Left lung (tissue), 4 donors: ENCODE measurements at regions not wholly inside any gene's neighbourhood (a gene's known extent, or its start where the extent isn't known, plus 50 kb on each side); places are given as distances from the start of the nearest gene placed in this dataset.
"Not testable (repeated sequence)": the region's sequence is repeated elsewhere in the genome, so short reads cannot be mapped to it uniquely, and the experiment has no call there.

Source experiments
- ATAC-seq: fragments of 200-7000 bp; cut with Tn5 transposase; one replicate; pipeline ENCODE4 v1.9.1; 2020; ENCODE audit warnings: moderate library complexity
- DNase-seq, 4 donors: peaks; one replicate each; pipeline ENCODE4 v3.0.0-alpha.2; 2013 to 2020
- H3K27ac ChIP-seq, 2 donors: fragments of 200-600 bp; sonication (generic) in 1 of 2; one replicate each; pipeline versions ENCODE4 v1.5.0 to v1.8.0; 2020 to 2021
- H3K27me3 ChIP-seq, 2 donors: fragments of 200-600 bp; sonication (generic) in 1 of 2; one replicate each; pipeline versions ENCODE4 v1.5.0 to v1.8.0; 2020 to 2021
- H3K36me3 ChIP-seq, 2 donors: fragments of 200-600 bp; sonication (generic) in 1 of 2; one replicate each; pipeline versions ENCODE4 v1.5.0 to v1.8.0; 2020 to 2021
- H3K4me1 ChIP-seq, 2 donors: fragments of 200-600 bp; one replicate each; pipeline ENCODE4 v1.8.0; 2021
- H3K4me3 ChIP-seq, 2 donors: fragments of 200-600 bp; sonication (generic) in 1 of 2; one replicate each; pipeline versions ENCODE4 v1.5.0 to v1.8.0; 2020 to 2021; ENCODE audit warnings: mild to moderate bottlenecking in 1 of 2
- H3K9me3 ChIP-seq, 2 donors: fragments of 200-600 bp; sonication (generic) in 1 of 2; one replicate each; pipeline versions ENCODE4 v1.5.0 to v1.8.0; 2020 to 2021
- CTCF ChIP-seq, 2 donors: fragments of 200-600 bp; sonication (generic) in 1 of 2; IDR thresholded peaks; one replicate each; pipeline versions ENCODE4 v1.5.0 to v1.8.0; 2021; ENCODE audit warnings: antibody characterized with exemption in 2 of 2
- intact Hi-C, 2 donors: fragments of 100-400 bp; cut with DNase I; formaldehyde crosslinking; loops; one replicate each; pipeline versions ENCODE4 v1.11.2 to v1.14.2; 2022
- donor health status: DM: no; HTN: yes; CAD: no.
- donor health status: DM: no; HTN: no; CAD: no.

- DNase-seq (peak in 1 of 4 donors; percentile 51), ATAC-seq (no peak)
- H3K36me3 ChIP-seq, result no peaks in the 10 kb centered on the region
- TF ChIP-seq CTCF (IDR thresholded peaks at IDR 0.05), result no peak
- peak overlapping the region in 1 of 2 donors; percentile 30 for H3K27ac ChIP-seq
- intact Hi-C loops, result no loop called here
- H3K27me3 ChIP-seq, result no peaks in the 10 kb centered on the region
- H3K9me3 ChIP-seq, result no peaks in the 10 kb centered on the region
- H3K4me1 ChIP-seq, result no peaks in the 10 kb centered on the region
- H3K4me3 ChIP-seq, result no peak overlapping the region
Measured at GRCh38 chr2:172307800-172308199, 119.6 kb upstream of the ITGA6 start.

GRCh38 chr2:172308253-172308935 lies 119.0 kb upstream of the ITGA6 start:
- ATAC-seq (no peak), DNase-seq (no peak)
- H3K9me3 ChIP-seq, result no peaks in the 10 kb centered on the region
- intact Hi-C loops, result no loop called here
- H3K36me3 ChIP-seq, result no peaks in the 10 kb centered on the region
- no peaks in the 10 kb centered on the region for H3K4me1 ChIP-seq
- no peak for TF ChIP-seq CTCF (IDR thresholded peaks at IDR 0.05)
- H3K27ac ChIP-seq, result peak overlapping the region in 1 of 2 donors; percentile 30
- H3K27me3 ChIP-seq, result no peaks in the 10 kb centered on the region
- H3K4me3 ChIP-seq, result no peak overlapping the region

GRCh38 chr2:172311921-172312345 lies 115.5 kb upstream of the ITGA6 start:
- intact Hi-C loops, result no loop called here
- Histone ChIP-seq H3K4me3 (no peak overlapping the region), H3K27ac (peak overlapping the region in 1 of 2 donors; percentile 48), H3K36me3 (no peaks in the 10 kb centered on the region), H3K9me3 (no peaks in the 10 kb centered on the region), H3K4me1 (no peaks in the 10 kb centered on the region), H3K27me3 (no peaks in the 10 kb centered on the region)
- ATAC-seq (peak; percentile 23), DNase-seq (no peak)
- no peak for TF ChIP-seq CTCF (IDR thresholded peaks at IDR 0.05)

- DNase-seq (no peak), ATAC-seq (no peak)
- Histone ChIP-seq H3K27me3 (no peaks in the 10 kb centered on the region), H3K36me3 (no peaks in the 10 kb centered on the region), H3K27ac (no peak overlapping the region), H3K4me1 (no peaks in the 10 kb centered on the region), H3K9me3 (no peaks in the 10 kb centered on the region), H3K4me3 (no peak overlapping the region)
- TF ChIP-seq CTCF (IDR thresholded peaks at IDR 0.05), result no peak
- intact Hi-C loops, result no loop called here
Measured at GRCh38 chr2:172313715-172314341, 113.6 kb upstream of the ITGA6 start.

- H3K9me3 ChIP-seq, H3K27ac ChIP-seq, intact Hi-C loops, H3K36me3 ChIP-seq, ATAC-seq, H3K27me3 ChIP-seq, DNase-seq, H3K4me1 ChIP-seq, H3K4me3 ChIP-seq: not testable (repeated sequence)
Measured at GRCh38 chr2:172315070-172315469, 112.3 kb upstream of the ITGA6 start.
